RPMI8226 (cell line): ENCODE measurements at regions not wholly inside any gene's neighbourhood (a gene's known extent, or its start where the extent isn't known, plus 50 kb on each side); places are given as distances from the start of the nearest gene placed in this dataset.
"Not testable (repeated sequence)": the region's sequence is repeated elsewhere in the genome, so short reads cannot be mapped to it uniquely, and the experiment has no call there.

Experiments
- DNase-seq: peaks from one replicate; pipeline ENCODE4 v3.0.0-alpha.2; 2015

DNA sequence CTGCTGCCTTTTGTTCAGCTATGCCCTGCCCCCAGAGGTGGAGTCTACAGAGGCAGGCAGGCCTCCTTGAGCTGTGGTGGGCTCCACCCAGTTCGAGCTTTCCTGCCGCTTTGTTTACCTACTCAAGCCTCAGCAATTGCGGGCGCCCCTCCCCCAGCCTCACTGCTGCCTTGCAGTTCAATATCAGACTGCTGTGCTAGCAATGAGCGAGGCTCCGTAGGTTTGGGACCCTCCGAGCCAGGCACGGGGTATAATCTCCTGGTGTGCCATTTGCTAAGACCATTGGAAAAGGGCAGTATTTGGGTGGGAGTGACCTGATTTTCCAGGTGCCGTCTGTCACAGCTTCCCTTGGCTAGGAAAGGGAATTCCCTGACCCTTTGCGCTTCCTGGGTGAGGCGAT is 51.9 kb downstream of the DIPK2A start:
- not testable (repeated sequence) for DNase-seq

DNA sequence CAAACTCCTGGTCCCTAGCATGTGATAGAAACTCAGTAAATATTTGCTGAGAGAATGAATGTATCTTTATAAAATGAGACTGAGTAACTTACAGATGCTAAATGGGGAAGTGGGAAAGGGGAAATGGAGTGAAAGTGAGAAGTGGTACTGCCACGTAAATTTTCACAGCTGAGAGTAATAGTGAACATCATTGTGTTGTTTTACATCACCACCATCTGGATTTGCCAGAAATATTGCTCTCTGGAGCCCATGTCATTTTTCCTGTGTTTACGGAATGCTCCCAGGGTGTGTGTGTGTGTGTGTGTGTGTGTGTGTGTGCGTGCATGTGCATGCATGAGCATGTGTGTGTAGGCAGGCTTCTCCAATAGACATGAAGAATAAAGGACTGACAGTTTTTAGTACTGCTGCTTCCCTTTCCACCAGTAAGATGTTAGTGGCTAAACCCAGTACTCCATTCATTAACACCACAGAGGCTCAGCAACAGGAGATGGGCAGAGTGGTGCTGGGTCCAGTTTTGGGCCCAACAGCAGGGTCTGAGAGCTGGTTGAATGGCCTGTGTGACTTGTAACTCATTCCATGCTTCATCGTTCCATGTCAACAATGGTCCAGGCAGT is 57.3 kb downstream of the DIPK2A start:
- peak; percentile 52 for DNase-seq

DNA sequence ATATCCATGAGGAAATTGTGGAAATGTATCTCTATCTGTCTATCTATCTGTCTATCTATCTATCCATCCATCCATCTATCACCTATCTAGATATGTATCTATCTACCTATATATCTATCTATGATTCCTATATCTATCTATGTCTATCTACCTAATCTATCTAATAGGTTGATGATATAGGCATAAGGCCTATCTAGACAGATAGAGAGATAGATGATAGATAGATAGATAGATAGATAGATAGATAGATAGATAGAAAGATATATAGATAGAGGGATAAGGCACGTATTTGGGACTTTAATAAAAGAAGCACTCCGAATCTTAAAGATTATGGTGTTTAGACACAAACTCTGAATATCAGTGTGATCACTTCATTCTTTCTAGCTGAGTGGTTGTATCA is 58.1 kb downstream of the DIPK2A start:
- no peak for DNase-seq

DNA sequence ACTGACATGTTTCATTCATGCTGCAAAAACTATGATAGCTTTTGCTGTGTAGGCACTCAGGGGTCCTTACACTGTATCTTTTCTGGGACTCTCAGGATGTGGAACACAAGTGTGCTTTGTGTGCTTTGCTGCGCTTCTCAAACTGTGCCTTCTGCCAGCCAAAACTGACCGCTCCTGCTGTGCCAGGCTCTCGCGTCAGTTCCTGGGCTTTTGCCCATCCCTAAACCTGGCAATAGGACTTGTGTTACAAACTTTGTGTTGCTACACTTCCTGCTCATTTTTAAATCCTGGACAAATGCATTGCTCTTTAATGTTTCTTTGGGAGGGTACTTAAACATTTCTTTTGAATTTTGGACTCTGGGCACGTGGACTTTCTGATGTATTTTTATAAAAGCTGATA is 60.3 kb downstream of the DIPK2A start:
- DNase-seq: no peak

DNA sequence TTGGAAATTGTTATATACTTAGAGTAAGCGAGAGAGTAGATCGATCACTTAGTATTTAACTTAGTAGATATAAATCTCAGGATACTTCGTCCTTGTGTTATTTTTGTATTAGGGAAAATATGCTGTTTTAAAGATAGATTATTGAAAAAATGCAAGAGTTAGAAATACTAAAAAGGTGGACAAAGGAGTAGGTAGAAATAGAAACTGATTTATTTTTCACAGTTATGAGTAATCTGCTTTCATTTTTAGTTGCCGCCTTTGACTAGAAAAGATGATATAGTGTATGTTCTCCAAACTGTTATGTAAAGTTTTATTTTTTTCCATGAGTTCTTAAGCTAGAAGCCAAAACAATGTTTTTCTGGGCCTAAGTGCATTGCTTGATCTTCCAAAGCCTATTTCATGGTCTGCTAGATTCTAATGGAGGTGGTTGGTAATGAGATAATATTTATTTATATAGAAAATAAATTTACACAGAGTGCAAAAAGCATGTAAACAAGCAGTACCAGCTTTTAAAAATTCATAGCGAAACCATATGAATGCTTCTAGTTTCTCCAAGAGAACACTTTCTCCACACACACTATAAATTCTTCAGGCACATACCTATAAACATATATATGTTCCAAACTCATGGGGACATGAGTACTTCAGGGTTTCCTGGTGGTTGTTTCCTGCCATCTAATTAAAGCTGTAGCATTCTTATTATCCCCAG is 61.1 kb downstream of the DIPK2A start:
- DNase-seq: no peak

DNA sequence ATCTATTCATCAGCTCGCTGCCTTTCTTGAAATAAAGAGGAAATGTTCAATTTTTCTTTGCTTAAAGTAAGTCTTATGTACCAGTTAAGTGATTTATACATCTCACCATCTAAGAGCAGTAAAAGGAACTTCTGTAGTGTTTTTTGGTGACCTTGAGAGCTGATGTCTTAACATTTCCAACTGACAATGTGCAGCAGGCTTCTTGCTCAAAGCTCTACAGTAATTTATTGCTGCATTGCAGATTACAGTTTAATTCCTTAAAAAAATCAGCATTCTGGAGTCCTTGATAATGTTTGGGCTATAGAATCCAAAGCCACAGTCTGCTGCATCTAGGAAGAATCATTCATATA is 61.6 kb downstream of the DIPK2A start:
- DNase-seq: no peak

DNA sequence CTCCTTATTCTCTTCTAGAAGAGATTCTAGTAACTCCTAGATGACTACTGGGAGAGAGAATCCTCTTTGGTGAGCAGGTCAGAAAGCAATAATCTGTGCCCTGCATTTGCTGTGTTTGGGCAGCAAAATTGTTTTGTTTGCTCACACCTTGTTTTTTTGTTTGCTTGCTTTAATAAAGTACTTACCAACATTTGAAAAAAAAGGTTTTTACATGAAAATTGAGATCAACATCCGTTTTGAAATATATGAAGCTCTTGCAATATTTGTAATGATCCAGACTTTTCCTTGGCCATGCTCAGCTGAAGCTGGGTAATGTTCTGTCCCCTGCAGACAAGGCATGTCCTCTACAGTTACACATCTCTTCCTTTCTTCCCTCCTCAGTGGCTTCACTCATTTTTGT is 62.2 kb downstream of the DIPK2A start:
- no peak for DNase-seq

DNA sequence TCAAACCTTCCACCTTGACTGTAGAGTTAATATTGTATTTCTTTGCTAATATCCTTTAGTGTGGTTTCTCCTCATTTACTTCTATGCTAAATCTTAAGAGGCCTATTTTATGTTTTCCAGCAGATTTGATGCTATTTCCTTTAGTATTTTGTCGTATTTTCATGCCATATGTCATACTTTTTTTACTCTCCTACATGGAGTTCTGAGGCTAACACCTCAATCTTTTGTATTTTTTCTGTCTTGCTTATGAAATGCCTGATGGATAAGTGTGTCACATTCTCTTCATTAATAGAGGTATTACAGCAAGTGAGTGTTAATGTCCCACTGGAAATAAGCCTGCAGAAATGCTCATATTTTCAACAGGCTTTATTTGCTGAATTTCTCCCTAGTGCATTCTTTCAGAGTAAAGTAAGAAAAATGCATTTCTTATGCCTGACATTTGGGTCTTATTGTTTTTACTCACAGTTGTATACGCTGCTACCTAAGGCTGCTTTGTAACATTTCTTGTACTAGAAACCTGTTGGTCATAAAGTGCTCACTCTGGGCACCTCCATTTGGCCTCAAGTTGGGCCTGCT is 63.2 kb downstream of the DIPK2A start:
- no peak for DNase-seq

DNA sequence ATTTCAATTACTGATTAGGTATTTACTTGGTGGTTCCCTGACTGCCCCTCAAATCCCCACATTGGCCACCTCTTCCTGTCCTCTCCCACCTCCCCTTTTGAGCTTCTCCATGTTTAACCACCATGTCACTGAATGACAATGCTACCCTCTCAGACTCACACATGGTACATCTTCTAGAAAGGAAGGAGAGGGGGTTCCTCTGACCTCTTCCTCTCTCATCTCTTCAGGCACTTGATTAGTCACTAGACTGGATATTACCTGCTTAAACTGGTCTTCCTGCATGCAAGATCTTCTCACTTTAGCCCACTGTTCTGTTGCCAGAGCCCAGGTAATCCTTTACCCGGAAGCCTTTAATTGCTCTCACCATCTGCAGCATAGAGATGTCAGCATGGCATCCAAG is 64.9 kb downstream of the DIPK2A start:
- no peak for DNase-seq

DNA sequence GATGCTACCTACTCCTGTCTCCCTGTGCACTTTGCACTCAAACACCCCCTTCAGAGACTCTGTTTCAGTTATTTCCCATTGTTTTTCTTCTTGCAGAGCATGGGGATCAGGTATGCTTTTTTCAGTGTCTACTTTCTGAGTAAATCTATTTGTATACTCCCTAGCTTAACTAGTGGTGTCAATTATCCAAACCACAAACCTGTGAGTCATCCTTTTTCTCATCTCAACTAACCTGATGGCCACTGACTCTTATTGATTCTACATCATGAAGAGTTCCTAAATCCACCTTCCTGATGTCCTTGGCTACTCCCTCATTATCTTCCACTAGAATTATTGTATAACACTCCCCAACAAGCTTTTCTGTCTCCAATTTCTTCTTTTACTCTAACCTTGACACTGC is 68.0 kb downstream of the DIPK2A start:
- DNase-seq: no peak

DNA sequence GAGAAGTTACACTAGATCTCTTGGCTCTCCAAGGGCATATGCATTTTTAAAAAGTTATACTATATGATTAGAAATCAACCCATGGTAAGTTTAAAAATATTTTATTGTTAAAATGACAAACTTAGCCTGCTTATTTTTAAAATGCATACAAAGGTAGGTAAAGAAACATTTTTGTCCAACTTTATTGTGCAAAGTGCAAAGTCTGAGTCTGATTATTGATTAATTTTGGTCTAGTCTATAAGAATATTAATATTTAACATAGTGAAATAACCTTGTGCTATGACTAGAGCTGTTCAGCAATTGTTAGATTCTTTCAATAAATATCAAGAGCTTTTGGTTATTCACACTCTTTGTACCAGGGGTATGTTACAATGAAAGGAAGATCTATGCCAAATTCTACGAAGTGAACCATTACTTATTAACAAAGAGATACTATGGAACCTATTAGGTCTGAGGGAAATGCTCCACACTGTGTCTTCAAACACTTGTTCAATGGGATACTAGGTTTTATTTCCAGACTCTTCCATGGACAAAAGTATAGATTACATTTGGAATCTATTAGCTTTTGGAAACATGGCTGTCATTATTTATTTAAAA is 70.4 kb downstream of the DIPK2A start:
- no peak for DNase-seq

DNA sequence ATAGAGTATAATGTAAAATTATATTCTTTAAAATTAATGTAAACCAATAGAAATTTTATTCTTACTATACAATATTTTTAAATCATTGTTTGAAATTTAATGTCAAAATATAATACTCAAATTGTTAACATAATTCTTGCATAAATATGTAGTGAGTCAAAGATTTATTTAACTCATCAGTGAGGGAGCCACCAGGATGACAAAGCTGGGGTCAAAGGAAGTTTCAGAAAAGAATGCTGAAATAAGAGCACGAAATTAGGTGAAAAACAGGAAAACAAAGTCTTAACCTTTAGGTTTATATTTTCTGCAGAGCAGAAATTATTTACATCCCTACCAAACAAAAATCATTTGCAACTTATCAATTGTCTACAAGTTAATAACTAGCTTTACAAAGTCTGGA is 74.1 kb downstream of the DIPK2A start:
- no peak for DNase-seq

DNA sequence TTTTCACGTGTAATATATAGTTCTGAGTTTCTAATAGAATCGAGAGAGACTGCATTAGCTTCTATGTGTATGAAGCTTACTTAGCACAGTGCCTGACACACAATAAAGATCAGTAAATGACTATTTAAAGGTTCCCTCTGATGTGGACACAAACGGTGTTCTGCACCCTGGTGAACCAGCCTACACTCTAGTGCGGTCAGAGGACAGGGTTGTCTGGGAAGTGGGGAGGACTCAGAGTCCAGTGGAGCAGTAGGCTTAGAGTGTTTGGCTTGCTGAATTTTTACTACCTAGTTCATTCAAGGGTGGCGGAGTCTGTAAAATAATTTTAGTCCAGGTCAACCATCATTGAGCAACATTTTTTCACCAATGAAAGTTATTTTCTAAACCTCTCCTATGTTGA is 77.8 kb downstream of the DIPK2A start:
- DNase-seq: no peak

DNA sequence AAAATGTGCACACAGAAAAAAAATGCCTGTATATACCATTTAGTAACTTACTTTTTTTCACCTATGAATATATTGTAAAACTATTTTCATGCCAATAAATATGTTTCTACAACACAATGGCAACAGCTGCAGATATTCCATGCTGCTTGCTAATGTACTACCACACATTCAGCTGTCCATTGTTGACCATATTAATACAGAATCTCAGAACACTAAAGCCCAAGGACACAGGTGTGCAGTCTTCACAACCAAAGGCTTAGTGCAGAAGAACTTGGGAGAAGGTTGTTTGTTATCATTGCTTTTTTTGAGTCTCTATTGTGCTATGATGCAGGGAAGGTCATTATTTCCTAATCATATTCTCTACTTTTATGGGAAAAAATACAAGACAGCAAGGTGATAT is 79.6 kb downstream of the DIPK2A start:
- DNase-seq: no peak

DNA sequence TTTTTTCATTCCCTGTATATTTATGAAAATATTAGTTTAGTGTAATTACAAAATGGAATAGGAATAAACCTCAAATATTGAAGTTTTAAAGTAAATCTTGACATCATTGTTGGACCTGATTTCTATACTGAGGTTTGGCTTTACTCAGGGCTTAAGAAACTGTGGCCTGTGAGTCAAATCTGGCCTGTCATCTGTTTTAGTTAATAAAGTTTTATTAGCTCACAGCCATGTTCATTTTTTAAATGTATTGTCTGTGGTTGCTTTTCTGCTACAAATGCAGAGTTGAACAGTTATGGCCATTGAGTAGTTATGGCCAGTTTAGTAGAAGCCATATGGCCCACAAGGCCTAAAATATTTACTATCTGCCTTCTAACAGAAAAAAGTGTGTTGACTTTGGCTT is 80.7 kb downstream of the DIPK2A start:
- no peak for DNase-seq

DNA sequence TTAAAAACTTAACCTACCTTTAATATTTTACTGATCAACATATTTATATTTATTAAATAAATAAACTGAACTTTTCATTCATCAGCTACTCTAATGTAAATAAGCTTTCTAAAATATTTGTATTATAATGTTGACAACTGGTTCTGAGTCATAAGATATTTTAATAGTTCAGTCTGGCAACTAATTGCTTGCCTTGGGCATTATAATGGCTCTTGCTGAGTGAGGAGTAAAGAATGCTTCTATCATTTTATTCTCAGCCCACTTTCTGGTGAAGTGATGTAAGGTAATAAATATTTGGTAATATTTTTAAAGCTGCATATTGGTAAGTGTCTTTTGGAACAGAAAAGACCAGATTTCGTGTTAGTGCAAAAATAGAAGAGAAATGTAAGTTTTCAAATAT is 81.5 kb downstream of the DIPK2A start:
- DNase-seq: no peak

DNA sequence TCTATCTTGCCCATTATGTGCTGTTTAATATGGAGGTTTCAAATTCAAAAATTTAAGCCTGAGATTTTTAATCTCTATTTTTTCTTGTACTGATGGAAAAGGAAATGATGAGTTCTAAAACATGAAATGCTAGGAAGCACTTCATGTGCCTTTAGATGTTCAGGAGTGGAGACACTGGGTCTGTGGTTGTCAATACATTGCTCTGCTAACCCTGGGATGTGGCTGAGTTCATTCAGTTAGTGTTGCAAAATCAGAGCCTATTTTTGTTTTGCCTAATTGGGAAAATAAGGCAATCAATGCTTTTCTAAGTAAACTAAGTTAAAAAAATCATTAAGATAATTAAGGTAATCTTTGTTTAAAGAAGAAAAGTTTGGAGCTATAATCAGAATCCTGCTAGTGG is 83.1 kb downstream of the DIPK2A start:
- DNase-seq: no peak

DNA sequence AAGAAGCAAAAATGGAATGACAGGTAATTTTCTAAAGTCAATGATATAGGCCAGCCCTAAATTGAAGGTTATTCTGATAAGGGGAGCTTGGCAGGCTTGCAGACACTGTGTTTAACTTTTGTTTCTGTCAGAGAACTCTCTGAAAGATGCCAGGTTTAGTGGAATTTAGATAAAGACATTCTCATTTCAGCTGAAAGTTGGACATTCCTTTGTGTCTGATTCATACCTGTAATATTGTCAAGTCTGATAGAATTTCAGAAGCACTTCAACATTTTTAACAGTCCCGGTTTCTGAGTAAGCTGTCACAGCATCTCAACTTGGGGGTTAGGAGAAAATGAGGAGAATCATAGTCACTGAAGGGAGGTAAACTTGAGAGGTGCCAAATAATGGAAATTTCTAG is 84.0 kb downstream of the DIPK2A start:
- no peak for DNase-seq

DNA sequence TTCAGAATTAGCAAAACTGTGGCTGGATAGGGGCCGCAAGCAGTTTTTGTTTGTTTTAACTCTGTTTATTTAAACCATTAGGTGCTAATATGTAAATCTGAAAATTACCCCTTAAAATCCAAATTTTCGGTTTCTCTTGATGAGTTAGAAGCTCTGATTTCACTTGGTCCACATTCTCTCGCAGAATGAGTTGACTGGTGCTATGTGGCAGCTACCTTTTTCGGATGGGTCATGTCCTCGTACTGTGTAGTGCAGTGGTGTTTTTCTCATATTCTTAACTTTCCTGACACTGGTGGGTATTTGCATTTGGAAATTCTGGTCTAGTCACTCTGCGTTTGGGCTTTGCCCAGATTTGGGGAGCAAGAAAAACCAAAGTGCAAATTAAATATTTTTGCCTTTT is 87.1 kb downstream of the DIPK2A start:
- no peak for DNase-seq

DNA sequence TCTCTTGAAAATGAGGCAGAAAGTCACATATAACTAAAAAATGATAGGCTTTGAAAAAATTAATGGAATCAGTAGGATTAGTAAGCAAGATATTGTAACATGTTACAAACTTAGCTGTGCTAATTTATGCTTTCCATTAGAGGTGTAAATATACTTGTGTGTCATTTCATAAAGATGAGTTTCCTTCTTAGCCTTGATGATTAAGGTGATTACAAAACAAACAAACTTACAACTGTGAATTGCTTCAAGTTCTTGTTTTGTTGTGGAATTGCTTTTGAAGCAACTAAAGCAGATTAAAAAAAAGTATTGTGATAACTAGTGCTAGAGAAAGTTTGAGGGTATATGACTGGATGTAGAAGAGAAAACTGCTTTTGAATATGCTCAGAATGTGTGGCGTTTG is 87.9 kb downstream of the DIPK2A start:
- DNase-seq: no peak

DNA sequence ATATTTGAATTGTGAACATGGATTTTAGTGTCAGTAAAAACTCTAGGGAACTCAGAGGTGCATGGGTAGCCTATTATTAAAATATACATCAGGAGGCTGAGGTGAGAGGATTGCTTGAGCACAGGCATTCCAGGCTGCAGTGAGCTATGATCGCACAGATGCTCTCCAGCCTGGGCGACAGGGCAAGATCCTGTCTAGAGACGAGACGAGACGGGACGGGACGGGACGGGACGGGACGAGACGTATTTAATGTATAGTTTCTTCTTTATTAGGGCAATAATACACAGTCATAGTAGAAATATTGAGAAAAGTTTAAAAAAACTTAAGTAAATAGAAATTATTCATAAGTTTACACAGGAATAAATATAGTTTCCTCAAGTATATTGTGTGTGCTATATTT is 89.3 kb downstream of the DIPK2A start:
- no peak for DNase-seq

DNA sequence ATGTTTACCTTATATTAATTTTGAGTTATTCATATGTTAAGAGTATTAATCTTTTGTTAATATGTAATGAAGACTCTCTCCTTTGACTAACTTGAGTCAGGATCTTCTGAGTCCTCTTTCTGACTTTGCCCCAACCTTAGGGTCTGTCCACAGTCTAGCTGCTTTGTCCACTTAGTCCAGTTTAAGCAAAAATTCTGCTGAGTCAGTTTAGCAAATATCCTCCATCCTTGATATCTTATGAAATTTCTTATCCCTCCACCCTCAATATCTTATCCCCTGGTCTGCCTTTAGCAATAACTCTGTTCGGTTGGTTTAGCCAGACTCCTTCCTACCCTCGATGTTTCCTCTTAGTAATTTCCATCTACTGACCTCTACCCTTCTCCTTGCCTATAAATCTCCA is 91.7 kb downstream of the DIPK2A start:
- no peak for DNase-seq

DNA sequence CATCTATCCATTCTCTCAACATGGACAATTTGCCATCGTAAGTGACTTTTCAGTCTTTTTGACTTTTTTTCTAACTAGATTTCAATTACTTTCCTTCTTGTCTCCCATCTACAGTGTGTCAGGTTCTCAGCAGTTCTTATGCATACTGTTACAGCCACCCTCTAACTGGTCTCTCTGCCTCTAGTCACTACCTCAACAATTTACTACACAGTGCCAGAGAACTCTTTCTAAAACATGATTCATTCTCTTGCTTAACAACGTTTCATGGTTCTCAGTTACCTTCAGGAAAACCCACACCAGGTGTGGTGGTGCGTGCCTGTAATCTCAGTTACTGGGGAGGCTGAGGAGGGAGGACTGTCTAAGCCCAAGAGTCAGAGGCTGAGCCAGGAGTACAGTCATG is 95.4 kb downstream of the DIPK2A start:
- no peak for DNase-seq

DNA sequence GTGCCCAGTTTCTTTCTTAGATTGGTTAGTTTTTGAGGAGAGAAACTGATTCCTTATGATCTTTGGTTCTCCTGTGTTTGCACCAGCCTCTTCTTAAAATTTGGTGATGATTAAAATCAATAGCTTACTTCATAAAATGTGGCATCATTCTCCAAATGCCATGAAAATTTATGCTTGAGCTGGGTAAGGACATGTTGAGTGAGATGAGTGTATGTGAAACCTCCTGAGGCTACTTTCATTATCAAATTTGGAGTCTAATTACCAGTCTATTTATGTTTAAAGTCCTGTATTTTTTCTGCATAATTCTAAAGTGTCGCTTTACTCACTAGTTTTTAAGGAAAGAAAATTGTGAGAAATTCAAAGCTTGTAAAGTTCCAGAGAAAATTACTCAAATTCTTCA is 102.1 kb downstream of the DIPK2A start:
- no peak for DNase-seq

DNA sequence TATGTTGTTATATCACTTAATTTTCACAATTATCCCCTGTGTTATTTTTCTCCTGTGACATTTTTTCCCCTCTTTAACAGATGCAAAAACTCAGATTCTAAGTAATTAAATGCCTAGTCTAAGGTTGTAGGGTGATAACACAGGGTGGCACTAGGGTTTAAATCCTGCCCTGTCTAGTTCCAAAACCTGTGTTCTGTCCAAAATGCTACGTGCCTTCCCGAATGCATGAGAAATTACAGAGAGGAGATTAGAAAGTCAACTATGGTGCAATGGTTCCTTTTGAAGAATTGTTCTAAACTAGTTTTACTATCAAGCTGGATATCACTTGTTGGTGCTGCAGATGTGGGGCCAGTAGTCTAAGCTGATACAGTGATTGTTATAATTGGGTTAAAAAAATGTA is 108.0 kb downstream of the DIPK2A start:
- DNase-seq: no peak
